Left lung (tissue), 4 donors: ENCODE measurements at regions not wholly inside any gene's neighbourhood (a gene's known extent, or its start where the extent isn't known, plus 50 kb on each side); places are given as distances from the start of the nearest gene placed in this dataset.

Experiments
- ATAC-seq: fragments of 200-7000 bp; cut with Tn5 transposase; one replicate; pipeline ENCODE4 v1.9.1; 2020; ENCODE audit warnings: moderate library complexity
- DNase-seq, 4 donors: peaks; one replicate each; pipeline ENCODE4 v3.0.0-alpha.2; 2013 to 2020
- H3K27ac ChIP-seq, 2 donors: fragments of 200-600 bp; sonication (generic) in 1 of 2; one replicate each; pipeline versions ENCODE4 v1.5.0 to v1.8.0; 2020 to 2021
- H3K27me3 ChIP-seq, 2 donors: fragments of 200-600 bp; sonication (generic) in 1 of 2; one replicate each; pipeline versions ENCODE4 v1.5.0 to v1.8.0; 2020 to 2021
- H3K36me3 ChIP-seq, 2 donors: fragments of 200-600 bp; sonication (generic) in 1 of 2; one replicate each; pipeline versions ENCODE4 v1.5.0 to v1.8.0; 2020 to 2021
- H3K4me1 ChIP-seq, 2 donors: fragments of 200-600 bp; one replicate each; pipeline ENCODE4 v1.8.0; 2021
- H3K4me3 ChIP-seq, 2 donors: fragments of 200-600 bp; sonication (generic) in 1 of 2; one replicate each; pipeline versions ENCODE4 v1.5.0 to v1.8.0; 2020 to 2021; ENCODE audit warnings: mild to moderate bottlenecking in 1 of 2
- H3K9me3 ChIP-seq, 2 donors: fragments of 200-600 bp; sonication (generic) in 1 of 2; one replicate each; pipeline versions ENCODE4 v1.5.0 to v1.8.0; 2020 to 2021
- intact Hi-C, 2 donors: fragments of 100-400 bp; cut with DNase I; formaldehyde crosslinking; loops; one replicate each; pipeline versions ENCODE4 v1.11.2 to v1.14.2; 2022
- TF ChIP-seq, protein P1 (sequence below), 2 donors: fragments of 200-600 bp; sonication (generic) in 1 of 2; IDR thresholded peaks; one replicate each; pipeline versions ENCODE4 v1.5.0 to v1.8.0; 2021; ENCODE audit warnings: antibody characterized with exemption in 2 of 2
- donor health status: DM: no; HTN: yes; CAD: no.
- donor health status: DM: no; HTN: no; CAD: no.

GRCh38 chr18:44536619-44537018 is 144.1 kb upstream of the SETBP1 start:
- no peaks in the 10 kb centered on the region for H3K36me3 ChIP-seq
- intact Hi-C loops = no loop called here
- H3K4me3 ChIP-seq = no peak overlapping the region
- no peaks in the 10 kb centered on the region for H3K9me3 ChIP-seq
- H3K27me3 ChIP-seq = no peaks in the 10 kb centered on the region
- peaks cover 0 to 4% of the 10 kb centered on the region in 2 donors for H3K4me1 ChIP-seq
- H3K27ac ChIP-seq = no peak overlapping the region
- TF ChIP-seq, protein P1, sequence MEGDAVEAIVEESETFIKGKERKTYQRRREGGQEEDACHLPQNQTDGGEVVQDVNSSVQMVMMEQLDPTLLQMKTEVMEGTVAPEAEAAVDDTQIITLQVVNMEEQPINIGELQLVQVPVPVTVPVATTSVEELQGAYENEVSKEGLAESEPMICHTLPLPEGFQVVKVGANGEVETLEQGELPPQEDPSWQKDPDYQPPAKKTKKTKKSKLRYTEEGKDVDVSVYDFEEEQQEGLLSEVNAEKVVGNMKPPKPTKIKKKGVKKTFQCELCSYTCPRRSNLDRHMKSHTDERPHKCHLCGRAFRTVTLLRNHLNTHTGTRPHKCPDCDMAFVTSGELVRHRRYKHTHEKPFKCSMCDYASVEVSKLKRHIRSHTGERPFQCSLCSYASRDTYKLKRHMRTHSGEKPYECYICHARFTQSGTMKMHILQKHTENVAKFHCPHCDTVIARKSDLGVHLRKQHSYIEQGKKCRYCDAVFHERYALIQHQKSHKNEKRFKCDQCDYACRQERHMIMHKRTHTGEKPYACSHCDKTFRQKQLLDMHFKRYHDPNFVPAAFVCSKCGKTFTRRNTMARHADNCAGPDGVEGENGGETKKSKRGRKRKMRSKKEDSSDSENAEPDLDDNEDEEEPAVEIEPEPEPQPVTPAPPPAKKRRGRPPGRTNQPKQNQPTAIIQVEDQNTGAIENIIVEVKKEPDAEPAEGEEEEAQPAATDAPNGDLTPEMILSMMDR (IDR thresholded peaks at IDR 0.05) = no peak
- no peak for DNase-seq
- ATAC-seq = peak; percentile 68

DNA sequence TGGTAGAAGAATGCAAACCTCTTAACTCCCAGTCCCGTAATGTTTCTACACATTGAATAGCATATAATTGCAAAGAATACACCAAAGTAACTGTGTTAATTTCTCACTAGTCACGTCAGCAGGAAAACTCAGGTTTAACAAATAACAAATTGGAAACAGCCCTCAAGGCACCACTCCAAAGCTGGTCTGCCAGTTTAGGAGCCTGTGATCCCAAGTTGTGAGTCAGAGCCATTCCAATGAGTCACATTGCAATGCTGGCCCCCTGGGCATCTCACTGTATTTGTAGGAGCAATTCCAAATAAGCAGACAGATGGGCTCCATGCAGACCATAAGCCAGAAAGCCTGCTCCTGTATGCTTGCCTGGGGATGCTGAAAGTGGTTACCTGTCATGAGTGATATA is 143.2 kb upstream of the SETBP1 start:
- TF ChIP-seq, protein P1 (IDR thresholded peaks at IDR 0.05) = no peak
- peak; percentile 82 for ATAC-seq
- intact Hi-C loops = no loop called here

DNA sequence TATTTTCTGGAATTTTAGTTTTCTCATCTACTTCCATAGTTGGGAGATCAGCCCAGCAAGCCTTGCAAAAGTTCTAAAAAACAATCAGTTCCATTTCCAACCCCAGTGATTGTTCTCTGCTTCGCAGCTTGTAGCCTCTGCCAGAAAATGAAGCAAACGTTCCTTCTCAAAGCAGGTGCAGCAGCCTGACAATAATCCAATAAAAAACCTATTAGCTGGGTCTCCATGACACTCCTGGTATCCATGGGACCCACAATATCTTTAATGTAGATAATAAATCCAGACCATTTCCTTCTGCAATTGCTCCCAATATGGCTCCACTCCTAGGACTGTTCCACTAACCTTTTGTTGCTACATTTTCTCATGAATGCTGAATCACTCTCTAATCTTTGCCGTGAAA is 140.8 kb upstream of the SETBP1 start:
- DNase-seq (no peak), ATAC-seq (no peak)
- no peaks in the 10 kb centered on the region for H3K9me3 ChIP-seq
- intact Hi-C loops = no loop called here
- H3K4me1 ChIP-seq = peaks cover 0 to 4% of the 10 kb centered on the region in 2 donors
- TF ChIP-seq, protein P1 (IDR thresholded peaks at IDR 0.05) = no peak
- H3K4me3 ChIP-seq = no peak overlapping the region
- no peaks in the 10 kb centered on the region for H3K27me3 ChIP-seq
- no peaks in the 10 kb centered on the region for H3K36me3 ChIP-seq
- no peak overlapping the region for H3K27ac ChIP-seq

More for the DNA sequence above, 143.2 kb upstream of the SETBP1 start:
- Histone ChIP-seq H3K27ac (no peak overlapping the region), H3K36me3 (no peaks in the 10 kb centered on the region), H3K9me3 (no peaks in the 10 kb centered on the region), H3K4me3 (no peak overlapping the region), H3K27me3 (no peaks in the 10 kb centered on the region), H3K4me1 (peaks cover 0 to 4% of the 10 kb centered on the region in 2 donors)
- DNase-seq = peak in 2 of 4 donors; percentile 12 to 39

GRCh38 chr18:44541159-44541558 is 139.5 kb upstream of the SETBP1 start:
- TF ChIP-seq, protein P1 (IDR thresholded peaks at IDR 0.05) = no peak
- Histone ChIP-seq H3K4me1 (peaks cover 0 to 4% of the 10 kb centered on the region in 2 donors), H3K27ac (no peak overlapping the region), H3K4me3 (no peak overlapping the region), H3K9me3 (no peaks in the 10 kb centered on the region), H3K36me3 (no peaks in the 10 kb centered on the region), H3K27me3 (no peaks in the 10 kb centered on the region)
- ATAC-seq (peak; percentile 60), DNase-seq (no peak)
- intact Hi-C loops = no loop called here

GRCh38 chr18:44541781-44542180 is 138.9 kb upstream of the SETBP1 start:
- H3K36me3 ChIP-seq = no peaks in the 10 kb centered on the region
- H3K4me1 ChIP-seq = peaks cover 0 to 4% of the 10 kb centered on the region in 2 donors
- no peak for ATAC-seq
- no peak for DNase-seq
- H3K4me3 ChIP-seq = no peak overlapping the region
- intact Hi-C loops = no loop called here
- H3K27me3 ChIP-seq = no peaks in the 10 kb centered on the region
- TF ChIP-seq, protein P1 (IDR thresholded peaks at IDR 0.05) = no peak
- no peaks in the 10 kb centered on the region for H3K9me3 ChIP-seq
- no peak overlapping the region for H3K27ac ChIP-seq
